Prostate gland (tissue), 2 donors: ENCODE measurements at regions not wholly inside any gene's neighbourhood (a gene's known extent, or its start where the extent isn't known, plus 50 kb on each side); places are given as distances from the start of the nearest gene placed in this dataset.

Experiments
- CTCF ChIP-seq, 4 experiments: fragments of 200-600 bp in 2 of 4; fragments of 450-650 bp in 2 of 4; sonication (generic) in 2 of 4; IDR thresholded peaks; 1 replicate in 3 of 4; 2 replicates in 1 of 4; pipeline ENCODE4 v1.5.1; 2016 to 2019; ENCODE audit warnings: antibody characterized with exemption in 4 of 4, mild to moderate bottlenecking in 2 of 4, moderate library complexity in 2 of 4
- POLR2A ChIP-seq: fragments of 450-650 bp; IDR thresholded peaks from one replicate; pipeline ENCODE4 v1.6.1; 2016; ENCODE audit warnings: antibody characterized with exemption, mild to moderate bottlenecking
- POLR2AphosphoS5 ChIP-seq: sonication (generic); formaldehyde crosslinking; IDR thresholded peaks from one replicate; pipeline ENCODE4 v1.6.1; 2017; ENCODE audit warnings: antibody characterized with exemption

DNA sequence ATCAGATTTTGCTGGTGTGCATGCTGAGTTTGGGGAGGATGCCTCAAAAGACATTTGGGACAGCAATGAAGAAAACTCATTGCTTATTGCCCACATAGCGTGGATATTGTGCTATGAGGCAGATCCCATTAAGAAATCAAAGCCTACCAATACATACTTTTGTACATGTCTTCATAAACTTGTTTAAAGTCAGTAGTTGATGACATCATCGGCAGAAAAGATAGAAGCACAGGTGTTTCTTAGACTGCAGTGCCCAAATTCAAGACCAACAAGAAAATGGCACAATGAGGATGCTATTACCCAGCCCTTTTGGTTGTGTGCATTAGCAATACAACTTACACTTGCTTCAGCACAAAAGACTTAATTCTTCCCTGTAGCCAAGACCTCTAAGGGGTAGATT is 428.7 kb upstream of the RARB start:
- TF ChIP-seq POLR2A (no peak), CTCF (IDR thresholded peaks at IDR 0.05) (no peak), POLR2AphosphoS5 (no peak)
